NT2/D1 (cell line): ENCODE measurements at regions not wholly inside any gene's neighbourhood (a gene's known extent, or its start where the extent isn't known, plus 50 kb on each side); places are given as distances from the start of the nearest gene placed in this dataset.

Experiments
- SUZ12 ChIP-seq: IDR thresholded peaks from 2 replicates; pipeline ENCODE4 v1.6.1; 2011; ENCODE audit not compliant: insufficient read length, insufficient read depth; ENCODE audit errors: extremely low read depth
- YY1 ChIP-seq: IDR thresholded peaks from 2 replicates; pipeline ENCODE4 v1.6.1; 2011; ENCODE audit not compliant: insufficient read length, insufficient read depth
- ZNF274 ChIP-seq: IDR thresholded peaks from 2 replicates; pipeline ENCODE4 v1.6.1; 2011; ENCODE audit warnings: mild to moderate bottlenecking, low read depth, low read length

GRCh38 chr5:2471152-2471879, 280.2 kb downstream of the IRX2 start:
- TF ChIP-seq YY1 (no peak), SUZ12 (no peak), ZNF274 (no peak)
